NCI-H526 treated with DMSO at 0.1 percent for 48 hours (cell line): ENCODE measurements at regions not wholly inside any gene's neighbourhood (a gene's known extent, or its start where the extent isn't known, plus 50 kb on each side); places are given as distances from the start of the nearest gene placed in this dataset.
"Not testable (repeated sequence)": the region's sequence is repeated elsewhere in the genome, so short reads cannot be mapped to it uniquely, and the experiment has no call there.

Experiments used
- DNase-seq: peaks from one replicate; lab custom pipeline; 2025; lab: John Stamatoyannopoulos, UW

DNA sequence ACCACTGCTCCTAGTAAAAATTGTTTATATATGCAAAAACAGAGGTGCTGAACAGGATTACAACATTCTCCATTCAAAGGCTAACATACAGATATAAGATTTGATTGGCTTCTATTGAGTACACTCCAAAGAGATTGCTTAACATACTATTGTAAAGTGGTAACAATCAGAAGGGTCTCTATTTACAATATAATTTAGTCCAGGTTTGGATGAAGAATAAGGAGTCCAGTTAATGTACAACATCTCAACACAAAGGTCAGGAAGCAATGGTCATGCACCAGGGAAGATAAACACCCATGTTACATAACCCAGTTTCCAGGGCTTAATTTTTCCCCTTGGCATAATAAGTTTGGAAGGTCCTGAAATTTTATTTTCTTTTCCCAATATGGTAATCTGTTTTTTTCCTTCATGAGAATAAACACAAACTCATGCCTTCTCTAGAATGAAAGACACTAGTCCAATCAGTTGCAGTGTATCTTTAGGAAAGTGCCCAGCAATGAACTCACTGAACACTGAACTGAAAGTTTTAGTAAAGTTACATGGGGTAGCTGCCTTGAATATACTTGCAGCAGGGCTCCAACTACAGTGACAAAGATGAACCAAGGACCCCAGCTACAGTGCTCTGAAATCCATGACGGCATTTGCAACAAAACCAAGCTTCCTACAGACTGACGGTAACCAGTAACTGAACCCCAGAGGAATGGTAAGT, 255.3 kb upstream of the GJE1 start:
- DNase-seq, result no peak

- DNase-seq, result no peak
These were observed 257.7 kb upstream of the GJE1 start for GRCh38 chr6:141874930-141875602.

DNA sequence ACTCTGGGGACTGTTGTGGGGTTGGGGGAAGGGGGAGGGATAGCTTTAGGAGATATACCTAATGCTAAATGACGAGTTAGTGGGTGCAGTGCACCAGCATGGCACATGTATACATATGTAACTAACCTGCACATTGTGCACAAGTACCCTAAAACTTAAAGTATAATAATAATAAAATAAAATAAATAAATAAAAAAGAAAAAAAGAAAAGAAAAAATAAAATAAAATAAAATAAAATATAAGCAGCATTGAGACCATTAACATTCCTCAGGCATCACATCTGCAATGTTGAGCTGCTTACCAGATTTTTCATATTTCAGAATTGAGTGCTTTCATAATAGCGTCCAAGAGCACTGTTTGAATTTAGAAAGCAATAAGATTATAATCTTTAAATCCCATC, 263.2 kb upstream of the GJE1 start:
- not testable (repeated sequence) for DNase-seq

DNA sequence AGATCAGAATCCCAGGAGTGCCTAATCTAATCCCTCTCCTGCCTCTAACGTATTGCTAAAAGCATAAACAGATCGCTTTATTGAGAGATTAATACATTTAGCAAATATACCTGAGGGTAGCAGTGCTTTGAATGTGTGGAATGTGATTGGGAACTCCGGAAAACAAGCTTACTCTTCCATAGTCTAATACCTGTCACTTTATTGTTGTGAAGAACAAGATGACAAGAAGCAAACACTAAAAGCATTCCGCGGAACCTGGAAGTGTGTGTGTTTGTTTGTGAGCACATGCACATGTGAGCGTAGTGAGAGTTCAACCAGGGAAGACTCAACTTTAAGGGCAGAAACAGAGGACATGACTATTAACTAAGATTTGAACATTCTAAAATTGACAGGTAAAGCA, 265.0 kb upstream of the GJE1 start:
- DNase-seq, result no peak

DNA sequence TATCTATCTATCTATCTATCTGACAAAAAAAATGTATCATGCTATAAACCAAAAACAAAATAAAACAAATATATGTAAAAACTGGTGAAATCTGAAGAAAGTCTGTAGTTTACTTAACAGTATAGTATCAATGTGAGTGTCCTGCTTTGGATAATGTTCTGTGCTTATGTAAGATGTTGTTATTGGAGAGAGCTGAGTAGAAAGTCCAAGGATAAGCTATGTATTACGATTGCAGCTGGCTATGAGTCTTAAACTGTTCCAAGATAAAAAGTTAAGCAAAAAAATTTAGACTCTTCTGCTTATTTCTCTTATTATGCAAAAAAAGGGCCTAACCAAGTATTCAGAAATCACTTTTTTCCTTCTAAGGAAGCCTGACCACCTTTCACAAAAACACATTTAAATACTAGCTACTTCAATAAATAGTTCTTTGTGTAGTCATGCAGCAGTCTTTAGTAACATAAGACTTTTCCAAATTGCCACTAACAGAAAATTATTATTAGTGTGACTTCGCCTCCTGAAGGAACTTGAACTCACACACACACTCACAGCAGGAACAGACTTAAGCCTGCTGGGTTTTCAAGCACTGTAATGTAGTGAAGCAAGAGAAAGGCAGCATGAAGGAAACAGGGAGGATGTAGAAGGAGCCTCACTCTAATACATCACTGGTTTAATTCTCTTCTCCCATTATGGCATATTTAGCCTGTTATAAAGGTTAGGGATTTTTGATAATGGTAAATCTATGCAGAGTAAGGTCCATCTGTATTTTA, 265.8 kb upstream of the GJE1 start:
- no peak for DNase-seq

GRCh38 chr6:141851063-141851462, 281.7 kb upstream of the GJE1 start:
- DNase-seq, result no peak

GRCh38 chr6:141848029-141848890, 284.5 kb upstream of the GJE1 start:
- DNase-seq, result no peak

- DNase-seq, result no peak
These were observed 286.1 kb upstream of the GJE1 start for GRCh38 chr6:141846639-141847038.

- no peak for DNase-seq
These were observed 289.4 kb upstream of the GJE1 start for GRCh38 chr6:141843178-141843834.

GRCh38 chr6:141833001-141833655, 299.6 kb upstream of the GJE1 start:
- no peak for DNase-seq

DNA sequence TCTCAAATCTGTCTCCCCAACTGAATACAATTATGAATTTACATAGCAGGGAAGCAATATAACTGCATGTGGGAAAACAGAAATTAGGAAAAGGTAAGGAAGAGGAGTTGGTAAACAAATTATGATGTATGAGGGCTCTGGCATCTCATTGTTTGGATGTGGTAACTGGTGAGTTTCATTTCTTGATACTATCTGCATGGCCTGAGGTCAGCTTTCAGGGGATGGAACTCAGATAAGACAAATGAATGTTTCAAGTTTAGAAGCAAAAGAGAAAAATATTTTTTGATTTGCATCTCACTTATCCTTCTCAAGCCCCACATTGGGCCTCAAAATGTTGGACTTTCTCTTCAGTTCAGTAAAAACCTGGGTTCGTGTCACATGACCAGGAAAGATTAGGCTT, 302.2 kb upstream of the GJE1 start:
- no peak for DNase-seq

- no peak for DNase-seq
These were observed 303.0 kb upstream of the GJE1 start for GRCh38 chr6:141829566-141830360.

- DNase-seq, result no peak
These were observed 308.4 kb upstream of the GJE1 start for GRCh38 chr6:141824350-141824749.

- not testable (repeated sequence) for DNase-seq
These were observed 317.7 kb upstream of the GJE1 start for GRCh38 chr6:141815039-141815438.

- no peak for DNase-seq
These were observed 322.8 kb upstream of the GJE1 start for GRCh38 chr6:141809901-141810300.

- no peak for DNase-seq
These were observed 324.1 kb upstream of the GJE1 start for GRCh38 chr6:141808662-141809061.

DNA sequence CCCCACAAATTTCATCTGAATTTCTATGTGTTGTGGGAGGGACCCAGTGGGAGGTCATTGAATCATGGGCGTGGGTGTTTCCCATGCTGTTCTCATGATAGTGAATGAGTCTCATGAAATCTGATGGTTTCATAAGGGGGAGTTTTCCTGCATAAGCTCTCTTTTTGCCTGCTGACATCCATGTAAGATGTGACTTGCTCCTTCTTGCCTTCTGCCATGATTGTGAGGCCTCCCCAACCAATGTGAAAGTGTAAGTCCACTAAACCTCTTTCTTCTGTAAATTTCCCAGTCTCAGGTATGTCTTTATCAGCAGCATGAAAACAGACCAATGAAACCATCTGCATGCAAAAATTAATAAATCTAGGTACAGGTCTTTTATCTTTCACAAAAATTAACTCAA, 331.8 kb upstream of the GJE1 start:
- DNase-seq, result not testable (repeated sequence)

GRCh38 chr6:141790921-141791320, 341.8 kb upstream of the GJE1 start:
- DNase-seq, result no peak

GRCh38 chr6:141788096-141788495, 344.6 kb upstream of the GJE1 start:
- DNase-seq, result no peak

DNA sequence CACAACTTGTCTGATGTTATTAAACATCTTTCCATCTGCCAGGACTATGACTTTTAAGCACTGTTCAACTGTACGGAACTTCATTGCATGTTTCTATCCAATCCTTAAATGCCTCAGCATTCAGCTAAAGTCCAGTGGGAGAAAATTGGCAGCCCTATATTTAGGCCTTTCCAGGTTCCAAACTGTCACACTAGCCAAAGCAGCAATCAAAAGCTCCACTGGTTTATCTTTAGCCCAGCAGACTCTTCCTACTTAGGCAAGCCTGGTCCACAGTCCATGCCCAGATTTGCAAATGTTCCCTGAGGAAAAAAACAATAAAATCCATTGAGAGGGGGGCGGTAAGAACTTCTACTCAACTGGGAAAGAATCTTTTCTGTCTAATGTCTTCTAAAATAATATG, 349.1 kb upstream of the GJE1 start:
- no peak for DNase-seq
